HG03439 (cell line): ENCODE measurements at regions not wholly inside any gene's neighbourhood (a gene's known extent, or its start where the extent isn't known, plus 50 kb on each side); places are given as distances from the start of the nearest gene placed in this dataset.
"Not testable (repeated sequence)": the region's sequence is repeated elsewhere in the genome, so short reads cannot be mapped to it uniquely, and the experiment has no call there.

Experiments
- ATAC-seq: cut with Tn5 transposase; IDR thresholded peaks from one replicate; pipeline ENCODE4 v1.9.1; 2021; ENCODE audit warnings: mild to moderate bottlenecking, moderate library complexity; ENCODE audit not compliant: unreplicated experiment

- ATAC-seq: no peak
Observed at GRCh38 chr9:82489201-82489821, 500.7 kb downstream of the SPATA31D1 start.

- no peak for ATAC-seq
Observed at GRCh38 chr9:82490019-82490499, 501.5 kb downstream of the SPATA31D1 start.

- not testable (repeated sequence) for ATAC-seq
Observed at GRCh38 chr9:82490821-82491220, 502.2 kb downstream of the SPATA31D1 start.

- no peak for ATAC-seq
Observed at GRCh38 chr9:82491604-82492003, 503.0 kb downstream of the SPATA31D1 start.

DNA sequence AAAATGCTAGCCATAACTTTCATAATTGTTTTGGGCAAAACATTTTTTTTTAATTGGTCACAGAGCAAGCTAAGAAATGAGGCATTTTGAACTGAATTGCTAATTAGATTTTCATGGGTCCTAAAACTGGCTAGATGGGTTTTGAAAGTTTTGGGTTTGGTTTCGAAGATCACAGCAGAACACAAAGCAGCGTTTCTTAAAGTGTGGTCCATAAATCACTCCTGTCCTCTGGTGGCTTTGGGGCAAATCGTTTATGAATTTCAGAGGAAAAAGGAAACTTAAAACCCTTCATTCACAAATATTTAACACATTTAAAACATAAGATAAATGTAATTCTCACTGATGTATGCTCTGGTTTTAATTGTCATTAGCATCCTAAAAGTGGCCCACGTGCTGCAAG, 503.7 kb downstream of the SPATA31D1 start:
- ATAC-seq: no peak

GRCh38 chr9:82495884-82496777, 507.6 kb downstream of the SPATA31D1 start:
- no peak for ATAC-seq

DNA sequence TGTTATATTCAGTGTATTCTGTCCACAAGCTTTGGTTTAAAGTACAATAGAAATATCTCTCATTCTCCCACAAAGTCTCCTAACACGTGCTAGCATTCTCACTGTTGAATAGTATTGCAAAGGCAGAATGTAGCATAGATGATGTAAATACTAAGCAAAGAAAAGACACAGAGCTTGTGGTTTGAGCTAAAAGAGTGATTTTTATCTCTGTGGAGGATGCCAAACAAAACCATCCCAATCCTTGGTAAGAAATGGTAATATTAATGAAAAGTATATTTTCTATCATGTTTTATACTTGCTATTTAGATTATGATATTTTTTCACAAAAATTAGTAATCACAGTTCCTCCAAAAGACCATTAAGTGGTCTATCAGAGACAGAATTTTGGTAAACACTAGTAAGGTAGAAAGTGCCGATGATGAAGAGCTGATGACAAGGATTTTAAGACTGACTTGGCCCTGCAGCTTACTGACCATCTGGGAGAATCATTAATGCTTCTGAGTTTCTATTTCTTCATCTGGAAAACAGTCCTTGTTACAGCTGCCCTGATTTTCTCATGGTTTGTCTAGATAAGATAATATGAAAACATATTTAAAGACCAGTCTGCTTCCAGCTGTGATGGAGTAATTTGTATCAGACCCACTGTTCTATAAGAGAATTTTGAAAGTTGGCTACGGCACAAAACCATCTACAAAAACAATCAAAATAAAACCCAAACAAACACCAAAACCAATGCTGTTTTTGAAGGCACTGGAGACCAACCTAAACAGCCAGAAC, 510.2 kb downstream of the SPATA31D1 start:
- no peak for ATAC-seq

GRCh38 chr9:82499337-82499736, 510.8 kb downstream of the SPATA31D1 start:
- ATAC-seq: no peak

DNA sequence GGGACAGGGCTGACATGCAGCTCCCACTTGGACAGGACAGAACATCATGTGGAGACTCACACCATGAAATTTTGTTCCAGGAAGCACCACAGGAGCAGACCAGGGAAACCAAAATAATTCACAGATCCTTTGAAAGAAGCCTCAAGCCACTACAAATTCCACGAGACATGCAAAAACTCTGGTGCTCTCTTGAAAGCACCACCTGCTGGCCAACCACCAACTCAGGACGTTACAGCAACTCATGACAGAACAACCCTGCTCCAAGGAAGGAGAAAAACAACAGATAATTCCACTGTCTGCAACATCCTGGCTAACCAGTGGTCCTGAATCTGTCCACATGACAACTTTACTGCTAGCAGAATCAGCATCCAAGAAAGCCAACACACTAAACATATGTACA, 516.0 kb downstream of the SPATA31D1 start:
- ATAC-seq: no peak

DNA sequence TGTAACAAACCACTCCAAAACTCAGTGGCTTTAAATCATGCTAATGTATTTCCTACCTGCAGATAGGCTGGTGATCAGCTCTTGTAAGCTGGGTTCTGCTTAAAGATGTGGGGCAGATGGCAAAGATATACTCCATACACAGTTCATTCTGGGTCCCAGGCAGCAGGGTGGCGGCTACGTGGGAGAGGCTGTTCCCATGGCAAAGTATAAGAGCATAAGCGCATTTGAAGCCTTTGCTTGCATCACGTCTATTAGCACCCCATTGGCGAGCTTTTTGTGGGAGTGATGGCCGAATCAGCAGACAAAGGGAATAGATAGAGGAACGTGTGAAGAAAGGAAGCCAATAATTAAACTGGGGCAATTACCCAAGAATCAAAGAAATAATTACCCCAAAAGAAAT, 523.1 kb downstream of the SPATA31D1 start:
- ATAC-seq: no peak

GRCh38 chr9:82512728-82513127, 524.2 kb downstream of the SPATA31D1 start:
- no peak for ATAC-seq

DNA sequence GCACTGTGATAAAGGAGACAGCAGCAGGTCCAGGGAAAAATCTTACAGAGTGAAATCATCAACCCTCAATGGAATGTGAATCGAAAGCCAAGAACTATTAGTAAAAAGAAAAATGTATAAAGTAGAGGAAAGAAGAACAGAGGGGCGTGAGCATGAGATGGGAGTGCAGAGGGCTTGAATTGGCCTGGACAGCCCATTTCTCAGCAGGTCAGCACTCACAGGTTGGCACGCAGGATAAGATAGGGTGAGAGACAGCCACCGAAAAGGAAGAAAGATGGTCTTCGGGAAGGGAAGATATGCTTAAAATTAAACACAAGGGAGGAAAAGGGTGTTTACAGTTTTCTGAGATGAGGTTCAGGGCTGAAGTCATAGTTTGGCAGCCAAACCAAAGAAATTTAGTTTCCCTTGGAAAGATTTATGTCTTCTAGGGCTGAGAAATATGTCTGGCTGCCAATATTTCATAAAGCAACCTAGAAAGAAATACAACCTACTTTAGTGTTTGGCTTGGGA, 524.7 kb downstream of the SPATA31D1 start:
- ATAC-seq: no peak

DNA sequence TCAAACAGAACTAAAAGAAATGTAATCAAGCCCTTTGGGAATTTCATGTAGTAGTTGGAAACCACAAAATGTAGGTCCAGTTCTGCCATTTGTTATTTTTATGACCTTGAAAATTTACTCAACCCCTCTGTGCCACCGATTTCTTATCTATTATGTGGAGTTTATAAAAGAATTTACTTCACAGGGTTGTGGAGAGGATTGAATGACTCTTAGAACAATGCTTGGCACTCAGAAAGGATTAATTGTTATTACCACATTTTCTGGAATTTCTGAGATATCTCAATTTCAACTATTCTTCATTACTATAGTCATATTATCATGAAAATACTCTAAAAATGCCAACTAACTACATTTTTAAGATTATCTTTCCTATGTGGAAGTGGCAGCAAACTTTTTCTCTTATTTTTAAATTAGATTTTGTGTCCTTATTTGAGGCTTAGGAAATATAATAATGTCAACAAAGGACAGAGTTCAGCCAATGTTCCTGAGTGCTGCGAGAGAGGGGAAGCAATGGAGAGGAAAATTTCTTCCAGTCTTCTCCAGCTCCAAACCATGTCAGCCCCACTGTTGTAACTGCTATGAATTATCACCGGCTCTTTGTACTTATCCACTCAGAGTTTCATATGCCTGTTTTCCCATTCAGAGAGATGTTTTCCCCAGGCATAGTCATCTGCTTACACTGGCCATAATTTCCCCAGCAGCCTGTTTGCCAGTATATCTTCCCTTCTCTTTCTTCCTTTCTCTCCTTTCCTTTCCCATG, 525.6 kb downstream of the SPATA31D1 start:
- ATAC-seq: no peak

DNA sequence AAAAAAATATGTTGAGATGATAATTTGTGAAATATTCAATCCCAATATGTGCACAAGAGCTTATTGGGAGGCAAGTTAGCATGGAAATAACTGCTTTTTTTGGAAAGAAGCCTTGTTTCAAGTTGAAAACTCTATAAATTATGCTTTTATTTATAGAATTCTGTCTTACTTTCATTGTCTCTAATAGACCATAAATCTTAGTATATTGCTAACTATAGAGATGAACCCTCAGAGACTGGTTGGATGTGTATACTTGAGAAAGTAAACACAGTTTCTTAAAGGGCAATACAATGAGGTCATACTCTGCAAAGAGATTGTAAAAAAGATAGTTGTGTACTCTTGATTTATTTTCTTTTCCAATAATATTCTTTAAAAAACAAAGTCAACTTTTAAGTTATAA, 530.3 kb downstream of the SPATA31D1 start:
- no peak for ATAC-seq

GRCh38 chr9:82519332-82519731, 530.8 kb downstream of the SPATA31D1 start:
- ATAC-seq: no peak

DNA sequence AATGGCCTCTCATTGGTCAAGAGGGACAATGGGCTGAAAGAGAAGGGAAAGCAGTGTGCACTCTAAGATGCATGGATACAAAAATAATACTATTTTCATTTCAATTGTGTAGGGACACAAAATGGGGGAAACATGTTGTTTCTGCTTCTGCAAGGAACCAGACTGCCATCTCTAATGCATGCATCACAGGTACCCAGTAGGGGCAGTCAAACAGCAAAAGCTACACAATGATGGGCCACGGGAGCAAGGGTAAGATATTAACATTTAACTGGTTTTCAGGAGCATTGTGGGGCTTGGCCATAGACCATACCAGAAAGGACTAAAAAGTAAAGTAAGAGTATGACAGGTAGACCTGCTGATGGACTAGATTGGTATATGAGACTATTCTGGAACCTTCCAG, 535.8 kb downstream of the SPATA31D1 start:
- ATAC-seq: no peak

GRCh38 chr9:82526577-82526976, 536.4 kb downstream of the RASEF start:
- ATAC-seq: no peak

- no peak for ATAC-seq
Observed at GRCh38 chr9:82531795-82532194, 531.1 kb downstream of the RASEF start.

- ATAC-seq: no peak
Observed at GRCh38 chr9:82532504-82533180, 530.3 kb downstream of the RASEF start.

DNA sequence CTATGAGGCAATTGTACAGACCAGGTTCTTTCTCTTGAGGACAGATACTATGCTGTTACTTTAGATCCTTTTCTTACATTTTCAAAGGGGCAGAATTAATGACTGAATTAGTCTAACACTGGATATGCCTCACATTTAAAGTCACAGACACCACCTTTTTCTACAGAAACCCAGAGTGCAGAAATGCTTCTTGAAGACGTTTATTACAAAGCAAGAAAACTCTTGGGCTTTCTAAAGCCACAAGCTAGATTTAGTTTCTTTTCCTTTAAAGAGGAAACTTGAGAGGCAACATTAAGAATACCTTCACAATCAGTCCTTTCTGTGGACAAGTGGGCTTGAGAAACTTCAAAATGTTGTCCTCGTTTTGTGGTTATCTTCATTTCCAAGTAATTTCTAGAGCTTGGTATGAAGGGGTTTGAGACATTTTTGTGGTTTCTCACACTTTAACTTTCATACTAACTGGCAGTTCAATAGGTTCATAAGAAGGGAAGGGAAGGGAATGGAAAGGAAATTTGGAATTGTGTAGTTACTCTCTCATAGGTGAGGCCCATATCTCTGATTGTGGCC, 527.4 kb downstream of the RASEF start:
- ATAC-seq: no peak
